ENCODE measurements at regions not wholly inside any gene's neighbourhood (a gene's known extent, or its start where the extent isn't known, plus 50 kb on each side); places are given as distances from the start of the nearest gene placed in this dataset.

GRCh38 chr16:87048038-87048729 lies 269.0 kb downstream of the C16orf95 start:
- no peaks in the 10 kb centered on the region for H3K79me2 ChIP-seq (ENCODE audit: control insufficient read depth, insufficient read depth, low read length)
- RAD21 ChIA-PET (ENCODE audit: unreplicated experiment) = no interaction called here
- H4K20me1 ChIP-seq (ENCODE audit: control insufficient read depth, insufficient read depth) = no peaks in the 10 kb centered on the region
- H3K9ac ChIP-seq (ENCODE audit: control insufficient read depth, insufficient read depth, low read length) = no peak overlapping the region
- no peaks in the 10 kb centered on the region for H3K4me1 ChIP-seq (ENCODE audit: control insufficient read depth, insufficient read depth, low read length)
- no peak overlapping the region for H3K4me3 ChIP-seq
- H3K27ac ChIP-seq (ENCODE audit: control insufficient read depth, insufficient read depth) = no peak overlapping the region
- H3K27me3 ChIP-seq (replicated peaks in 1 of 2; ENCODE audit: control insufficient read depth in 2 of 2, insufficient read depth in 2 of 2, low read length in 1 of 2) = no peaks in the 10 kb centered on the region
- CTCF ChIA-PET = interaction anchor here (1.7 kb wide), 1 partner anchor 14 kb away, joined by 9 read pairs; no protein-coding TSS in a partner anchor
- in situ Hi-C loops (cut with MboI) = no loop called here
- no peaks in the 10 kb centered on the region for H3K36me3 ChIP-seq (ENCODE audit: control insufficient read depth in 2 of 2, insufficient read depth in 2 of 2, low read length in 1 of 2)
- TF ChIP-seq SMAD5 (IDR thresholded peaks at IDR 0.05; ENCODE audit: low read depth) = no peak
- no peak for TF ChIP-seq CHD4 (IDR thresholded peaks at IDR 0.05)
- no peak for TF ChIP-seq ATF3 (IDR thresholded peaks at IDR 0.05; ENCODE audit: borderline replicate concordance, extremely low read depth, low read depth, low read length)
- no peak for TF ChIP-seq SMAD1 (IDR thresholded peaks at IDR 0.05; ENCODE audit: low read depth, partially characterized antibody)
- no peak for TF ChIP-seq PRDM15 (CRISPR knock-in tag; IDR thresholded peaks at IDR 0.05)
- no peak for TF ChIP-seq GABPA (IDR thresholded peaks at IDR 0.05; ENCODE audit: low read depth)
- no peak for TF ChIP-seq MAX (IDR thresholded peaks at IDR 0.05; ENCODE audit: low read depth, low read length)
- no peak for TF ChIP-seq JUNB (IDR thresholded peaks at IDR 0.05)
- no peak for TF ChIP-seq IRF3 (IDR thresholded peaks at IDR 0.05)
- TF ChIP-seq NR2F1 (conservative IDR thresholded peaks at IDR 0.05) = no peak
- TF ChIP-seq KLF5 (IDR thresholded peaks at IDR 0.05; ENCODE audit: partially characterized antibody) = no peak
- TF ChIP-seq ZNF217 (IDR thresholded peaks at IDR 0.05) = no peak
- no peak for TF ChIP-seq HCFC1 (IDR thresholded peaks at IDR 0.05; ENCODE audit: low read length)
- TF ChIP-seq NKRF (conservative IDR thresholded peaks at IDR 0.05) = no peak
- no peak for TF ChIP-seq BACH1 (IDR thresholded peaks at IDR 0.05; ENCODE audit: borderline replicate concordance)
- no peak for TF ChIP-seq MTA2 (IDR thresholded peaks at IDR 0.05; ENCODE audit: low read depth)
- no peak overlapping the region for H2AFZ ChIP-seq (ENCODE audit: control insufficient read depth, low read depth, low read length)
- no peak overlapping the region for H3K4me2 ChIP-seq (ENCODE audit: control insufficient read depth, insufficient read depth)
- no peaks in the 10 kb centered on the region for H3K9me3 ChIP-seq (replicated peaks; ENCODE audit: control insufficient read depth, insufficient read depth, low read length)
- BruUV-seq (replicated peaks) = no TSS peak
- ATAC-seq = no peak
- no peak for DNase-seq (ENCODE audit: low read depth, low spot score)
- POLR2A ChIA-PET = no interaction called here
- WGBS (ENCODE audit: insufficient coverage, insufficient replicate concordance, low lambda C conversion rate, missing lambda C conversion rate) = 74% methylated on average over 9 of the region's 9 CpGs
- no peak for FAIRE-seq
- SMC1A ChIA-PET (ENCODE audit: uncharacterized antibody, unreplicated experiment) = no interaction called here
- intact Hi-C loops (cut with micrococcal nuclease; ENCODE audit: unreplicated experiment) = no loop called here
